ENCODE measurements at regions not wholly inside any gene's neighbourhood (a gene's known extent, or its start where the extent isn't known, plus 50 kb on each side); places are given as distances from the start of the nearest gene placed in this dataset.

DNA sequence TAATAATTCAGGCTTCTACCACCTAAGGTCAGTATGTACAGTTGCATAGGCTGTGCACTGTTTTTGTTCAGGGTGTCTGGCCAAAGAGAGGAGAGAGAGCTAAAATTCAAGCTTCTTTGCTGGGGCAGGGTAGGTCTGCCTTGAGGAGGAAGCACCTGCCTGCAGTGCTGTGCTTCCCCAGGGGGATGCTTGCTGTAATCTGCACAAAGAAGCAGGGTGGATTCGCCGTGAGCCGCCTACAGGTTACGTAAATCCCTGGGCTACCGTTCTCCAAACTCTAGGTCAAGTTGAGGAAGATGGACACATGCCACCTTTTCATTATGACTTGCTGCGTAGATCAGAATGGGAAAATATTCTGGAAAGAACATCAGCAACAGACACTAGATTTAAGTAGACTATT, 543.3 kb downstream of the TNS3 start:
- TF ChIP-seq, protein P1, sequence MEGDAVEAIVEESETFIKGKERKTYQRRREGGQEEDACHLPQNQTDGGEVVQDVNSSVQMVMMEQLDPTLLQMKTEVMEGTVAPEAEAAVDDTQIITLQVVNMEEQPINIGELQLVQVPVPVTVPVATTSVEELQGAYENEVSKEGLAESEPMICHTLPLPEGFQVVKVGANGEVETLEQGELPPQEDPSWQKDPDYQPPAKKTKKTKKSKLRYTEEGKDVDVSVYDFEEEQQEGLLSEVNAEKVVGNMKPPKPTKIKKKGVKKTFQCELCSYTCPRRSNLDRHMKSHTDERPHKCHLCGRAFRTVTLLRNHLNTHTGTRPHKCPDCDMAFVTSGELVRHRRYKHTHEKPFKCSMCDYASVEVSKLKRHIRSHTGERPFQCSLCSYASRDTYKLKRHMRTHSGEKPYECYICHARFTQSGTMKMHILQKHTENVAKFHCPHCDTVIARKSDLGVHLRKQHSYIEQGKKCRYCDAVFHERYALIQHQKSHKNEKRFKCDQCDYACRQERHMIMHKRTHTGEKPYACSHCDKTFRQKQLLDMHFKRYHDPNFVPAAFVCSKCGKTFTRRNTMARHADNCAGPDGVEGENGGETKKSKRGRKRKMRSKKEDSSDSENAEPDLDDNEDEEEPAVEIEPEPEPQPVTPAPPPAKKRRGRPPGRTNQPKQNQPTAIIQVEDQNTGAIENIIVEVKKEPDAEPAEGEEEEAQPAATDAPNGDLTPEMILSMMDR (IDR thresholded peaks at IDR 0.05): no peak
- intact Hi-C loops (cut with DNase I): no loop called here
- H3K27me3 ChIP-seq: no peaks in the 10 kb centered on the region
- H3K36me3 ChIP-seq: no peaks in the 10 kb centered on the region
- no peak overlapping the region for H3K27ac ChIP-seq
- no peaks in the 10 kb centered on the region for H3K9me3 ChIP-seq
- no peak overlapping the region for H3K4me3 ChIP-seq
- no peak for DNase-seq
- no peak for FAIRE-seq
- WGBS, 2 donors: 73 to 87% methylated on average over 6 of the region's 6 CpGs
- no peak for ATAC-seq
- H3K4me1 ChIP-seq: no peaks in the 10 kb centered on the region

DNA sequence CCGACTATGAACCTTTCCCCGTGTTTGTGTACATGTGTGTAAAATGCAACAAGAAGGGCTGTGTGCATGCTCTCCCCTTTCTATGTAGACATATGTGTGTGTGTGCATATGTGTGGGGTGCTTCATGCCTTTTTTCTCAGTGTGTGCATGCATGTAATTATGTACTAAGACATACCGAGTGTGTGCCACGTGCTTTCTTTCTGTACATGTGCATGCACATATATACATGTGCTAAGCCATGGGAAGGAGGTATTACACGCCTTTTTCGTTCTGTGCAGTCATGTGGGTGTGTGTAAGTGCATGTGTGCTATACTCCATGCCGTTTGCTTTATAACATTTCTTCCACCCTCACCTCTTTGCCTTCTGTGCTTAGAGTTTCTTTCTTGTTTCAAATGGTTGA, 544.3 kb downstream of the TNS3 start:
- TF ChIP-seq, protein P1 (IDR thresholded peaks at IDR 0.05): no peak
- no peak for ATAC-seq
- FAIRE-seq: no peak
- Histone ChIP-seq H3K4me3 (no peak overlapping the region), H3K27me3 (no peaks in the 10 kb centered on the region), H3K27ac (no peak overlapping the region), H3K4me1 (no peaks in the 10 kb centered on the region), H3K9me3 (no peaks in the 10 kb centered on the region), H3K36me3 (no peaks in the 10 kb centered on the region)
- intact Hi-C loops (cut with DNase I): no loop called here
- WGBS, 2 donors: 50 to 70% methylated on average over 7 of the region's 7 CpGs
- no peak for DNase-seq

DNA sequence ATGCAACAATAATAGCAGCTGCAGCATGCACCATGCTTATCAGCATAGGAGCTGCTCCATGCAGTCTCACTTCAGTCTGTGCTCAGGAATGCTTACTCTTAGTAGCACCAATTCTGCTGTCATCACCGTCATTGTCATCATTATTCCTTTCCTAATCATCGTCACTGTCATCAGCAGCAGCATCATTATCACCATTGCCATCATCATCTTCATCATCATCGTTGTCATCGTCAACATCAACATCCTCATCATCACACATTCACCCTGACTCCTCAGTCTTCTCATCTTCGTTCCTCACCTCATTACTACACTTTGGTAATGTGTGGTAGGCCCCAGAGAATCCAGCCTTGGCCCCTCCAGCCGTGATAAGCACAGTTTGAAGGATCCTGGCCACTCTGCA, 545.0 kb downstream of the TNS3 start:
- Histone ChIP-seq H3K4me1 (no peaks in the 10 kb centered on the region), H3K27me3 (no peaks in the 10 kb centered on the region), H3K27ac (no peak overlapping the region), H3K9me3 (no peaks in the 10 kb centered on the region), H3K36me3 (no peaks in the 10 kb centered on the region), H3K4me3 (no peak overlapping the region)
- intact Hi-C loops (cut with DNase I): no loop called here
- no peak for DNase-seq
- TF ChIP-seq, protein P1 (IDR thresholded peaks at IDR 0.05): no peak
- WGBS, 2 donors: 63 to 80% methylated on average over 6 of the region's 6 CpGs
- no peak for FAIRE-seq
- no peak for ATAC-seq

- Histone ChIP-seq H3K9me3 (no peaks in the 10 kb centered on the region), H3K36me3 (no peaks in the 10 kb centered on the region), H3K4me3 (no peak overlapping the region), H3K4me1 (no peaks in the 10 kb centered on the region), H3K27ac (no peak overlapping the region), H3K27me3 (no peaks in the 10 kb centered on the region)
- ATAC-seq (no peak), FAIRE-seq (no peak), DNase-seq (no peak)
- WGBS, 2 donors: 69 to 75% methylated on average over 2 of the region's 2 CpGs
- intact Hi-C loops (cut with DNase I): no loop called here
- TF ChIP-seq, protein P1 (IDR thresholded peaks at IDR 0.05): no peak
These were observed 546.4 kb downstream of the TNS3 start for GRCh38 chr7:47035522-47035921.

- no peak overlapping the region for H3K4me3 ChIP-seq
- no peaks in the 10 kb centered on the region for H3K9me3 ChIP-seq
- no peaks in the 10 kb centered on the region for H3K36me3 ChIP-seq
- WGBS, 2 donors: 95 to 100% methylated on average over 2 of the region's 2 CpGs
- DNase-seq: no peak
- H3K27me3 ChIP-seq: no peaks in the 10 kb centered on the region
- no peak for ATAC-seq
- H3K4me1 ChIP-seq: no peaks in the 10 kb centered on the region
- H3K27ac ChIP-seq: no peak overlapping the region
- intact Hi-C loops (cut with DNase I): no loop called here
- FAIRE-seq: no peak
- TF ChIP-seq, protein P1 (IDR thresholded peaks at IDR 0.05): no peak
These were observed 547.7 kb downstream of the TNS3 start for GRCh38 chr7:47034180-47034579.
